ENCODE measurements at regions not wholly inside any gene's neighbourhood (a gene's known extent, or its start where the extent isn't known, plus 50 kb on each side); places are given as distances from the start of the nearest gene placed in this dataset.

DNA sequence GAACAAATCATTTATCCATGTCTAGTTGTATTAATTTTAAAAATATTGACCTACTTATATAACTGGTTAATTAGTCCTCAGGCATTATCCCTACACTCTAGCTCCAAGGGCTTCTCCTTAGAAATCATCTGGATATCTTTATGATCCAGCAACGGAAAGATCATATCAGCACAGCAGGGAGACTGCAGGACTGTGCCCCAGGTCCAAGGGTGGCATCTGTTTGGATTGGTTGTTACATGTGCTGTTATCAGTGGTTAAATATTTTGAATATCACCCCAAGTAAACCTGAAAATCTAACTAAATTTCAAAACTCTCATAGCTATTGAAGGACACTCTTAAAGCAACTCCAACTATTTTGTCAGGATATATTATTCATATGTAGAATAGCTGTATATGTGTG is 556.2 kb upstream of the ZEB2 start:
- peak; percentile 22 for DNase-seq

DNA sequence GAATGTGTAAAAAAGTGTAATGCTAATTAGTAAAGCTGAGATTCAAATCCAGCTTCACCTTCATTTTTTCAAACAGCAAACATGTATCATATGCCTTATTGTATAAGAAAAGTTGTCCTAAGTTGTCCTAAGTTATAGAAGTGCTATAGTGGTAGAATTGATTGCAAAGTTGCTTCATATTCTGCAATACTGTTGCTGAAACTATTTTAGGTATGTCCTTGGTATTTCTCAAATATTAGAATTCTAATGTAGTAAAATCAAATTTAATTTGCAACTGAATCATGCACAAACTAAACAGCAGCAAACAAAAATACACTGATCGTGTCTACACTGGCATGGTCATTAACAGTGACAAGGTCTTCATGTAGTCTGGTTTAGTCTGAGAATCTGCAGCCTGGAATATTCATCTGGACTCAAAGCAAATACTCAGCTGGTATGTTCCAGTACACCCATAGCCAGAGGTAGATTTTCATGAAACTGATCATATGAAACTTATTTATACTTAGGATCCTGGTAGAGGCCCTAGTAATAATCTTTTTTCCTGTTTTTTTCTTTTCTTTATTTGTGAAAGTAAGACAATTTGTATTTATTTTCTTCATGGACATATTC is 555.6 kb upstream of the ZEB2 start:
- DNase-seq: no peak

GRCh38 chr2:145070703-145071102 is 550.8 kb upstream of the ZEB2 start:
- no peak for DNase-seq

DNA sequence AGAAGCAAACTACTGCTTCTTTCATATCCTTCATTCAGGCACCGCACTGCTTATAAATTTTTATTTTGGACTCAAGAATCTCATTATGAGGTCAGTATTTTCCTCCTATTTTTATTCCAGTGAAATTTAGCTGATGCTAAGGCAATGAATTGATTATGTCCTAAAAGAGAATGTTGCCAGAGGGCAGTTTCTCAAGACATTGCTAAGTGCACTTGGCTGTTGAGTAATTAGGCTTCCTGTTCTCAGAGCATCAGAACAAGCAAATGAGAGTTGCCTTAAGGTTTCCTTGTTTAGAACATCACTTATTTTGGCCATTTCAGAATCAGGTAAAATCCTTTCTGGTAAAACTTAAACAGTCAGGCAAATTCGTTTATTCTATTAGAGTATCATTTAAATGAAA is 548.6 kb upstream of the ZEB2 start:
- DNase-seq: no peak

DNA sequence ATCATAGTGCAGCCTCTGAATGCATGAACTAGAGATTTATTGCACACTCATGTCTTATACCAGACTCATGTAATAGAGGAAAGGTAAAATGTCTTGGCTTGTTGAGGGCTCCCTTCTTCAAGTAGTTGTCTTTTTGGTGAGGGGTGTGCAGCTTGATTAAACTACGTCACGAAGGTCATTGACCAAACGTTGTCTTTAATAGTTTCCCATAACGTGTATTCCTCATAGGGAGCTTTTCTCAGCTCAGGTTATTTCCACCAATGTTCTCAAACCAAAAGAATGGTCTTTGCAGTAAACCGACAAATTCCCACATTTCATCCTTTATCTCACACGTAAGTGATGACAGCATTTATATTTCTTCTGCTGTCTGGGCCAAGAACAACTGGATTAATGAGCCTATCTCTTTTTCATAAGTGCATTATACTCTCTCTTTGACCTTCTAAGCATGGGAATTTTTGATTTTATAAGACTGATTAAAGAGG is 547.7 kb upstream of the ZEB2 start:
- no peak for DNase-seq

DNA sequence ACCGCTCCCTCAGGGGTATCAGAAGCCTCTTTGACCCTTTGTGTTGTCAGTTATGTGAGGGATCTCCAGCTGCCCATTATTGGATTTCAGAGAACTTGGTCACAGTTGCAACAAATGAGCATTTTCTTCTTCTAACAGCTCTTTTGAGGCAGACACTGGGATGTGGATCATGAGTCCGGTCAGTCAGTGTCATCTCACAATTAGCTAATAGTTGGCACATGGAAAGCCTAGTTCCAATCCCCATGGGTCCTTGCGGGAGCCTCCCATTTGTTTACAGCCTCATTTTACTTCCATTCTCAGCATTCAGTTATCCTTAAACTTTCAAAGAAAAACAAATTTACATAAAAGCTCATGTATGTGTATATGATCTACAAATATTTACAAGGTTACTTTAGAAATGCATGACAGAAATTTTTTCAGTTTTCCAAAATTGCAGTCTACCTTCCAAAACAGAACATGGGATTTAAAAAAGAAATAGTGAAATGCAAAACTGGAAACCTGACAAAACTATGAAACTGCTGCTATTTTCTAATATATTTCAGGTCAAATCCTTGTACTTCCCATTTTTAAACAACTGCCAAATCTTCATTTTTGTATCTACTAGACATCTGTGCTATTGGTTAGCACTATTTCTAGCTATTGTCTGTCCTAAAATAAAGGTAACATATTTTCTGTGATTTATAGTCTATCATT is 547.1 kb upstream of the ZEB2 start:
- no peak for DNase-seq

DNA sequence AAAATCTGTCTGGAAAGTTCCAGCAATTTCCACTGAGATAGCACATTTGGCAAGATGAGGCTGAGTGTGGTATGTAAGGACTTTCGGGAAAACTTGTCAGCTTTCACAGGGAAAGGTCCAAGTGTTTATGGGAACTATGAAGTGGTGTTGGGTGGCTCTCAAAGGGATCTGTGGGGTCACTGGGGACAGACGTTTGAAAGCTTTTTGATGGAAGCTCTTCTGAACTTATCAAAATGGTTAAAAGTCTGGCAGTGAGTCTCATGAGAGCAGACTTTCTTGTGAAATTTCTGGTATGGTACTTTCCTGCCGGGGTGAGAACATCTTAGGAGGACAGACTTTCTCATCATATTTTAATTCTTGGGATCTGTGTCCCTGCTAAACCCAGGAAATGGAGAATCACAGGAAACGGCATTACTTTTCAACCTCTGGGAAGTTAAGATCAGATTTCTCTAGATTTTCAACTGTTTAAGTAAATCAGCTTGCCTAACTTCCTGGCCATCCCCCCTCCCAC is 546.3 kb upstream of the ZEB2 start:
- DNase-seq: no peak

DNA sequence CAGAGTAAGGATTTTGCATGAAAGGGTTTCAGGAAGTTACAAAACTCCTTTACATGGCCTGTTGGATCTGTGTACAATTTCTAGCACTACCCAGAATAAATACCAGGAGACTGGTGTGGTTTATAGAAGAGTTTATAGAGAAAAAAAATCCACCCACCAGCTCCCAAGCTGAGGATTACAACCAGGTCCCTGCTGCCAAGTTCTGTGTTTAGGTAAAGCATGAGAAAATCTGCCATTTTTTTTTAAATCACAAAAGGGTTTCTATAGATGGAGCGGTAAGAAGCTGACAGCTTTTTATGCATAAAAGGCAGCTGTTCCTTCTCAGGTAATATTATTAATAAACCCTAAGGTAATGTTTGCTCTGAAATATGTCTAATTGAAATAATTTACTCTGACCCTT is 545.4 kb upstream of the ZEB2 start:
- no peak for DNase-seq

DNA sequence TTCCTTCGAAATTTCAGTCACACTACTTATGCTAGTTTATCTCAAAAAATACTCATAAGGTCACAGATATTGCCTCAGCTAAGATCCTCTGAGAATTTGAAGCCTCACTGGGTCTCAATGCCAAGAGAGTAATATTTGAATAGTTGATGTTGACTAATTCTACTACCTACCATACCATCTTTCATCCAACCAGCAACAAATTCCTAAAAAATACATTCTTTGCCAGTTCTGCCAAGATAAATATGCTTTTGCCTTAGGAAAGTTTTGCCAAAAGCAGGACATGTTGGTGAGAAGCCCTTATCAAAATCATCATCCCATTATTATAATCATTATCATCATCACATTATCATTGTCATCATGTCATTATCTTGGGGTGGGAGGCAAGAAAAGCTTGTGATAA is 544.6 kb upstream of the ZEB2 start:
- DNase-seq: no peak

DNA sequence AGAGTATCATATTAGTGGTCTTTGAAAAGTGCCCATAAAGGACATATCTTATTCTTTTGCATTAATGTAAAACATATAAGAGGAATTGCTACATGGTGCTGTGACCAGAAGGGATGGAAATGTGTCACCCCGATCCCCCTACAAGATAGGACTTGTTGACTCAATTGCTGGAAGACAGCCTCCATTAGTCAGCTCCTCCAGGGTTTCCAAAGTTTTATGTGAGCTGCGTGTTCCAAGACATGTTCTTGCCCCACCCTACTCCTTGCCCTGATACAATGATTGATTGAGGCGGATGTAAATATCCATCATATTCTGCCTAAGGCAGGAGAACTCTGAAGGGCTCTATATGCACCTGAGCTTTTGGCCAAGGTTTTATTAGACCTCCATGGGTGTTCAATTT is 541.0 kb upstream of the ZEB2 start:
- DNase-seq: no peak

DNA sequence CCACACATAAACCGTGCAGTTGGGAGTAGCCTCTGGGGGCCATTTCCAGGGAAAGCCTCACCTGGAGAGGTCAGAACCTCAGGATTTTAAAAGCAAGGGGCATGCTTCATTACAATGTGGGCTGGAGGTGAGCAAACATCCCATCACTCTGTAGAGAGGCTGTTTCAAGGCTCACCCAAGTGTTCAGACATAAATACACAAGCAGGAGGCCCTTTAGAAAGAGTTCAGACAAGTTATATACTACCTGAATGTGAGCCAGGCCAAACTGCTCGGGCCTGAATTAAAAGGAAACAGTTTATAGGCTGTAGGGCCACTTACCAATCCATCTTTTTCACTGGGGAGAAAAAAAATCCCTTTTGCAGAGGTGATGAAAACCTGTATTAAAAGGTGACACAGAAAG is 540.0 kb upstream of the ZEB2 start:
- DNase-seq: no peak

- no peak for DNase-seq
Measured at GRCh38 chr2:145059343-145059742, 539.4 kb upstream of the ZEB2 start.

DNA sequence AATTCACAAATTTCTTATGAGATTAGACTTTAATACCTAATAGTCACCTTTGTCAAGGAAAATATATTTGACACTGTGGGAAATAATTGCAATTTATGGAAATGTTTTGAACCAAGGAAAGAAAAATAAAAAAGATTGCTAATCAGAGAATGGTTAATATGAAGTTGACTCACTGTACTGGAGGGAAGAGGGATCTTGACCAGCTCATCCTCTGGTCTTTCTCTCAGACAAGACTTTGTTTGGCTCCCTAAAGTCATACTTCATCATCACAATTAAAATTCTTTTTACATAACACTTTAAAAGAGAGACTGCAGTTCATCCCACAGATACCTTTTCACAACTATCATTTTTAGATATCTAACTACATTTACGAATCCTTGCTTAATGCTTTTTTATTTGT is 538.5 kb upstream of the ZEB2 start:
- no peak for DNase-seq

- DNase-seq: no peak
Measured at GRCh38 chr2:145055651-145056050, 535.7 kb upstream of the ZEB2 start.

- no peak for DNase-seq
Measured at GRCh38 chr2:145050134-145050533, 530.2 kb upstream of the ZEB2 start.

- no peak for DNase-seq
Measured at GRCh38 chr2:145049475-145049874, 529.6 kb upstream of the ZEB2 start.

DNA sequence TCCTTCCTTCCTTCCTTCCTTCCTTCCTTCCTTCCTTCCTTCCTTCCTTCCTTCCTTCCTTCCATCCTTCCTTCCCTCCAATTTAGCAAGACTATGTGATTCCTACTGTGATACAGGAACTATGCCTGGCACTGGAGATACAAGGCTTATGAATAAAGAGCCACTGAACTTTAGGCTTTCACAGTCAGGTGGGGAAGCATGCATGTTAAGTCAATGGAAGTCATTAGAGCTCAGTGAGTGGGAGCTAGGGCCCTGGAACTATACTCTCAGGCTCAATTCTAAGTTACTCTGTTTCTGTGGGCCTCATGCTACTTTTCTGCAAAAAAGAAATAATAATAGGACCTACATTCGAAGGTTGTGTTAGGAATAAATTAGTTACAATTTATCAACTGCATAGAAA is 527.6 kb upstream of the ZEB2 start:
- no peak for DNase-seq

DNA sequence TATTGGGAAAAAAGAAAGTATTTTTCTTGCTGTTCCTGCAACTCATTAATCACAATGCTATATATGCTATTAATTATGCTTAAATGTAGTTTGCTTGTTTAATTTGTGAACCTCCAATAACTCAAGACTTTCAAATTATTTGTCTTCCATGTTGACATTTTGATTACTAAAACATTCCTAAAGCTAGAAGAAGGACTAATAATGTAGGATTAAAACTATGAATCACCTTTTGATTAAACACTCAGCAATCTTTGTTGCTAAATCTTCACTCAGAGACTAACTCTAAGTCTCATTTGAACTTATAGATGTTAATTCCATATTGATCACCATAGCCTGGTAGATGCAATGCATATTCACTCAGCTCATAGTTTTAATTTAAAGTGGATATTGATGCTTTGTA is 524.6 kb upstream of the ZEB2 start:
- no peak for DNase-seq

- DNase-seq: no peak
Measured at GRCh38 chr2:145043399-145043834, 523.5 kb upstream of the ZEB2 start.

GRCh38 chr2:145041706-145042105 is 521.8 kb upstream of the ZEB2 start:
- DNase-seq: no peak

GRCh38 chr2:145040433-145040832 is 520.5 kb upstream of the ZEB2 start:
- DNase-seq: no peak

DNA sequence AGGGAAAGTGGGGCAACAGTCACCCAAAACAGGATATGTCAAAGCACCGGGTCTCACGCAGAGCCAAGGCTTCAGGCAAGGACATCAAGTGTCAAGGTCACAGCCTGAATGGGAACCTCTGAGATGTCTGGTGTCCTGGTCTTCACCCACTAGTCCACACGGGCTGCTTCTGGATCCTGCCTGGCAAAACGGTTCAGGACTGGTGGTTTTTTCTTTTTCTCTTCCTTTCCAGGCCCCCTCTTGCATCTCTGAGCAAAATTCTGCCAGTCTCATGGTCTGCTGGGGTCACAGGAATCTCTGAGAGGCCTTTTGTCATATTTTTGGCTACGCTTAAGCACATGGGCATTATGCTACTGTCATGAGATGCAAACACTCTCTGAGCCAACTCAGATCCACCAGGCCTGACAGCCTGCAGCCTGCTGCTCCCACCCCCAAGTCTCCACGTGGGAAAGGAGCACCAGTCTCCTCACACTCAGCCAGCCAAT is 518.2 kb upstream of the ZEB2 start:
- no peak for DNase-seq

- DNase-seq: no peak
Measured at GRCh38 chr2:145036421-145037011, 516.6 kb upstream of the ZEB2 start.

GRCh38 chr2:145034511-145034910 is 514.6 kb upstream of the ZEB2 start:
- no peak for DNase-seq
